ENCODE measurements at regions not wholly inside any gene's neighbourhood (a gene's known extent, or its start where the extent isn't known, plus 50 kb on each side); places are given as distances from the start of the nearest gene placed in this dataset.

GRCh38 chr3:80050826-80051601 is 283.2 kb upstream of the ROBO1 start:
- TF ChIP-seq, protein P1, sequence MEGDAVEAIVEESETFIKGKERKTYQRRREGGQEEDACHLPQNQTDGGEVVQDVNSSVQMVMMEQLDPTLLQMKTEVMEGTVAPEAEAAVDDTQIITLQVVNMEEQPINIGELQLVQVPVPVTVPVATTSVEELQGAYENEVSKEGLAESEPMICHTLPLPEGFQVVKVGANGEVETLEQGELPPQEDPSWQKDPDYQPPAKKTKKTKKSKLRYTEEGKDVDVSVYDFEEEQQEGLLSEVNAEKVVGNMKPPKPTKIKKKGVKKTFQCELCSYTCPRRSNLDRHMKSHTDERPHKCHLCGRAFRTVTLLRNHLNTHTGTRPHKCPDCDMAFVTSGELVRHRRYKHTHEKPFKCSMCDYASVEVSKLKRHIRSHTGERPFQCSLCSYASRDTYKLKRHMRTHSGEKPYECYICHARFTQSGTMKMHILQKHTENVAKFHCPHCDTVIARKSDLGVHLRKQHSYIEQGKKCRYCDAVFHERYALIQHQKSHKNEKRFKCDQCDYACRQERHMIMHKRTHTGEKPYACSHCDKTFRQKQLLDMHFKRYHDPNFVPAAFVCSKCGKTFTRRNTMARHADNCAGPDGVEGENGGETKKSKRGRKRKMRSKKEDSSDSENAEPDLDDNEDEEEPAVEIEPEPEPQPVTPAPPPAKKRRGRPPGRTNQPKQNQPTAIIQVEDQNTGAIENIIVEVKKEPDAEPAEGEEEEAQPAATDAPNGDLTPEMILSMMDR (IDR thresholded peaks at IDR 0.05) = no peak
- TF ChIP-seq POLR2A (IDR thresholded peaks at IDR 0.05) = no peak

Measured in tibial nerve (tissue), 3 donors.